H1 (cell line): ENCODE measurements at regions not wholly inside any gene's neighbourhood (a gene's known extent, or its start where the extent isn't known, plus 50 kb on each side); places are given as distances from the start of the nearest gene placed in this dataset.

Experiments used
- GTF2F1 ChIP-seq: IDR thresholded peaks from 2 replicates; pipeline ENCODE4 v1.6.1; 2012; ENCODE audit warnings: low read depth, low read length, improper control_type of control experiment, borderline replicate concordance
- KDM5A ChIP-seq: fragments of 200-600 bp; IDR thresholded peaks from 2 replicates; pipeline ENCODE4 v1.7.1; 2012; ENCODE audit warnings: mild to moderate bottlenecking, low read length, inconsistent platforms, mixed read lengths
- SIN3A ChIP-seq, 2 experiments: IDR thresholded peaks in 1 of 2; conservative IDR thresholded peaks in 1 of 2; 2 replicates each; pipeline ENCODE4 v1.6.1; 2011 to 2012; ENCODE audit warnings: low read length in 2 of 2, improper control_type of control experiment in 1 of 2, low read depth in 1 of 2, mild to moderate bottlenecking in 1 of 2

GRCh38 chr6:106767271-106767670, 137.9 kb downstream of the QRSL1 start (continued):
- no peak for TF ChIP-seq GTF2F1
- TF ChIP-seq KDM5A = no peak
- no peak for TF ChIP-seq SIN3A (conservative IDR thresholded peaks at IDR 0.05 in 1 of 2, IDR thresholded peaks at IDR 0.05 in 1 of 2; ENCODE audit: low read depth in 1 of 2, low read length in 2 of 2)
